Prostate gland (tissue), 2 donors: ENCODE measurements at regions not wholly inside any gene's neighbourhood (a gene's known extent, or its start where the extent isn't known, plus 50 kb on each side); places are given as distances from the start of the nearest gene placed in this dataset.

Experiments used
- CTCF ChIP-seq, 4 experiments: fragments of 200-600 bp in 2 of 4; fragments of 450-650 bp in 2 of 4; sonication (generic) in 2 of 4; IDR thresholded peaks; 1 replicate in 3 of 4; 2 replicates in 1 of 4; pipeline ENCODE4 v1.5.1; 2016 to 2019; ENCODE audit warnings: antibody characterized with exemption in 4 of 4, mild to moderate bottlenecking in 2 of 4, moderate library complexity in 2 of 4
- POLR2A ChIP-seq: fragments of 450-650 bp; IDR thresholded peaks from one replicate; pipeline ENCODE4 v1.6.1; 2016; ENCODE audit warnings: antibody characterized with exemption, mild to moderate bottlenecking
- POLR2AphosphoS5 ChIP-seq: sonication (generic); formaldehyde crosslinking; IDR thresholded peaks from one replicate; pipeline ENCODE4 v1.6.1; 2017; ENCODE audit warnings: antibody characterized with exemption

- no peak for TF ChIP-seq CTCF (IDR thresholded peaks at IDR 0.05)
- TF ChIP-seq POLR2A, result no peak
- no peak for TF ChIP-seq POLR2AphosphoS5
Observed at GRCh38 chr22:47381240-47381639, 618.8 kb downstream of the TBC1D22A start.
